ENCODE measurements at regions not wholly inside any gene's neighbourhood (a gene's known extent, or its start where the extent isn't known, plus 50 kb on each side); places are given as distances from the start of the nearest gene placed in this dataset.

DNA sequence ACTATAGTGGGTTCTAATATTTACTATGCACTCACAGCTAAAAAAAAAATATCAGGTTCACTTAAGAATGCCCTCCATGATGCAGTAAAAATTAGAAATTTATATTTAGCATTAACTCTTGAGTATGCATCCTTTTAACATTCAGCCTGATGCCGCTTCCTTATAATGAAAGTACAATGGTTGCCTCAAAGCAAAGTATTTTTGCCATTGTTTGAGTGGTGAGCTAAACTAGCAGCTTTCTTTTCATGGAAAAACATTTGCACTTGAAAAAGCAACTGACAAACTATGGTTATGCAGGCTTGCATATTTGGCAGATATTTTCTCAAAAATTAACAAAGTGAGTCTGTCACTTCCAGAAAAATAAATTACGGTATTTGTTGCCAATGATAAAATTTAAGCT, 188.6 kb downstream of the SLC6A15 start:
- no peaks in the 10 kb centered on the region for H3K36me3 ChIP-seq
- 29 to 46% methylated on average over 2 of the region's 2 CpGs for WGBS, 2 donors (ENCODE audit: low coverage in 1 of 2)

DNA sequence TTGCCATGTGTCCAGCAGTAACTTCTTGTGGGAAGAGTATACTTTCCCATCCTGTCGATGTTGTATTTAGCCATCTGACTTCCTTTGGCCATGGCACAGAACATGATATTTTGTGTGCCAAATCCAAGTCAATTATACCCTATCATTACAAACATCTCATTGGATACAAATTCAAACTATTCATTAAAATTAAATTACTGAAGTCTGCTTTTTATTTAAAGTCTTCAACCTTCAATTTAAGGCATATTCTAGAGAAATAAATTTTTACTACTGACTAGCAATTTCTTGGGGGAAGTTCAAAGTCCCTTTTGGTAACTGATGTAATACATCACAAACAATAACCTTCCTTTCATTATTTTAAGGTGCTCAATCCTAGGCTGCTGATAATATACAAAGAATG, 192.6 kb downstream of the SLC6A15 start:
- Histone ChIP-seq H3K4me1 (no peaks in the 10 kb centered on the region), H3K27me3 (no peaks in the 10 kb centered on the region), H3K36me3 (no peaks in the 10 kb centered on the region), H3K4me3 (no peak overlapping the region), H3K27ac (no peak overlapping the region), H3K9me3 (no peaks in the 10 kb centered on the region)
- no peak for TF ChIP-seq EP300 (IDR thresholded peaks at IDR 0.05; ENCODE audit: low read depth)
- no peak for TF ChIP-seq POLR2AphosphoS5 (IDR thresholded peaks at IDR 0.05)
- TF ChIP-seq, protein P1, sequence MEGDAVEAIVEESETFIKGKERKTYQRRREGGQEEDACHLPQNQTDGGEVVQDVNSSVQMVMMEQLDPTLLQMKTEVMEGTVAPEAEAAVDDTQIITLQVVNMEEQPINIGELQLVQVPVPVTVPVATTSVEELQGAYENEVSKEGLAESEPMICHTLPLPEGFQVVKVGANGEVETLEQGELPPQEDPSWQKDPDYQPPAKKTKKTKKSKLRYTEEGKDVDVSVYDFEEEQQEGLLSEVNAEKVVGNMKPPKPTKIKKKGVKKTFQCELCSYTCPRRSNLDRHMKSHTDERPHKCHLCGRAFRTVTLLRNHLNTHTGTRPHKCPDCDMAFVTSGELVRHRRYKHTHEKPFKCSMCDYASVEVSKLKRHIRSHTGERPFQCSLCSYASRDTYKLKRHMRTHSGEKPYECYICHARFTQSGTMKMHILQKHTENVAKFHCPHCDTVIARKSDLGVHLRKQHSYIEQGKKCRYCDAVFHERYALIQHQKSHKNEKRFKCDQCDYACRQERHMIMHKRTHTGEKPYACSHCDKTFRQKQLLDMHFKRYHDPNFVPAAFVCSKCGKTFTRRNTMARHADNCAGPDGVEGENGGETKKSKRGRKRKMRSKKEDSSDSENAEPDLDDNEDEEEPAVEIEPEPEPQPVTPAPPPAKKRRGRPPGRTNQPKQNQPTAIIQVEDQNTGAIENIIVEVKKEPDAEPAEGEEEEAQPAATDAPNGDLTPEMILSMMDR (IDR thresholded peaks at IDR 0.05), result no peak
- TF ChIP-seq POLR2A (IDR thresholded peaks at IDR 0.05), result no peak
- in situ Hi-C loops (cut with MboI; ENCODE audit: low pct_ligation_motif_present in 1 of 4, low pct_unique_long_range_greater_than_20kb in 1 of 4, low sequenced_read_pairs in 3 of 4), result no loop called here
- no peak for DNase-seq
- WGBS, 2 donors (ENCODE audit: low coverage in 1 of 2), result 64 to 68% methylated on average over 1 of the region's 1 CpG
- intact Hi-C loops (cut with DNase I; ENCODE audit: low total_unique reads), result no loop called here

More for the DNA sequence above, 188.6 kb downstream of the SLC6A15 start:
- TF ChIP-seq POLR2AphosphoS5 (IDR thresholded peaks at IDR 0.05) (no peak), POLR2A (IDR thresholded peaks at IDR 0.05) (no peak), EP300 (IDR thresholded peaks at IDR 0.05; ENCODE audit: low read depth) (no peak)
- TF ChIP-seq, protein P1 (IDR thresholded peaks at IDR 0.05), result no peak
- no peaks in the 10 kb centered on the region for H3K4me1 ChIP-seq
- no peaks in the 10 kb centered on the region for H3K27me3 ChIP-seq
- H3K27ac ChIP-seq, result no peak overlapping the region
- H3K4me3 ChIP-seq, result no peak overlapping the region
- DNase-seq, result no peak
- in situ Hi-C loops (cut with MboI; ENCODE audit: low pct_ligation_motif_present in 1 of 4, low pct_unique_long_range_greater_than_20kb in 1 of 4, low sequenced_read_pairs in 3 of 4), result no loop called here
- intact Hi-C loops (cut with DNase I; ENCODE audit: low total_unique reads), result no loop called here
- H3K9me3 ChIP-seq, result no peaks in the 10 kb centered on the region

DNA sequence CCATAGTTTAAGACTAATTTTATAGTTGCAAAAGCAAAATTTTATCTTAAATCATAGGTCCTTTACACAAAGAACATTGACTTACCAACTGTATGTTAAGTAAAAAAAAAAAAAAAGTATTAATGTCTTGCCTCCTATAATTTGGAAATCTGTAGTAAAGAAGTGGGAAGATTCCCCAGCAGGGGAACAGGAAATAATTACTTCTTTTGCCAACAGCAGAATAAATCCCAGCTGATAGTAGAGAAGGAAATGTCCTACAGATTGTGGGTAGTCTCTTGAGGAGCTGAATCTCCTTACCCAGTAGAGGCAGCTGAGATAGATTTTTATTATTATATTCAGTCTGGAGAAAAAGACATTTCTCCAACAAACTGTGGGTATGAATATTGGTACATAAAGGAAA, 193.7 kb downstream of the SLC6A15 start:
- Histone ChIP-seq H3K27me3 (no peaks in the 10 kb centered on the region), H3K4me3 (no peak overlapping the region), H3K27ac (no peak overlapping the region), H3K4me1 (no peaks in the 10 kb centered on the region), H3K36me3 (no peaks in the 10 kb centered on the region), H3K9me3 (no peaks in the 10 kb centered on the region)
- TF ChIP-seq, protein P1 (IDR thresholded peaks at IDR 0.05), result no peak
- TF ChIP-seq POLR2A (IDR thresholded peaks at IDR 0.05) (no peak), EP300 (IDR thresholded peaks at IDR 0.05; ENCODE audit: low read depth) (no peak), POLR2AphosphoS5 (IDR thresholded peaks at IDR 0.05) (no peak)
- DNase-seq, result no peak
- intact Hi-C loops (cut with DNase I; ENCODE audit: low total_unique reads) (no loop called here), in situ Hi-C loops (cut with MboI; ENCODE audit: low pct_ligation_motif_present in 1 of 4, low pct_unique_long_range_greater_than_20kb in 1 of 4, low sequenced_read_pairs in 3 of 4) (no loop called here)

DNA sequence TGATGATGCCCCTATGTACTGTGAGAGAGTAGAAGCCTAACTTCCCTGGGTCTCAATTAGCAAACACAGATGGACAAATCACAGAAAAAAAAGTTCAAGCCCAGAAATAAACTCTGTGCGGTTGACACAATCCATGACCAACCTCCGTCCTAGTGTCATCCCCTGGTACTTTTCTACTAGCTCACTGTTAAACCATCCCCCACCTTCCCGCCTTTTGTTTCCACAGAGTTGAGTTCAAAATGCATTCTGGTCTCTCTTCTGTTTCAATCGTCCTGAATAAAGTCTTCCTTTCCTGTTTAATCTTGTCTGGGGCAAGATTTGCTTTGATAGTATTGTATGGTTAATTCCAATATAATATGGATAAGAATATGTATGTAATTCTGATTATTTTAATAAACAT, 199.9 kb downstream of the SLC6A15 start:
- no peaks in the 10 kb centered on the region for H3K27me3 ChIP-seq
- H3K4me3 ChIP-seq, result no peak overlapping the region
- H3K9me3 ChIP-seq, result no peaks in the 10 kb centered on the region
- no peaks in the 10 kb centered on the region for H3K36me3 ChIP-seq
- TF ChIP-seq POLR2AphosphoS5 (IDR thresholded peaks at IDR 0.05), result no peak
- no peak for TF ChIP-seq POLR2A (IDR thresholded peaks at IDR 0.05)
- TF ChIP-seq, protein P1 (IDR thresholded peaks at IDR 0.05), result no peak
- TF ChIP-seq EP300 (IDR thresholded peaks at IDR 0.05; ENCODE audit: low read depth), result no peak
- H3K27ac ChIP-seq, result no peak overlapping the region
- in situ Hi-C loops (cut with MboI; ENCODE audit: low pct_ligation_motif_present in 1 of 4, low pct_unique_long_range_greater_than_20kb in 1 of 4, low sequenced_read_pairs in 3 of 4) (no loop called here), intact Hi-C loops (cut with DNase I; ENCODE audit: low total_unique reads) (no loop called here)
- DNase-seq, result no peak
- H3K4me1 ChIP-seq, result no peaks in the 10 kb centered on the region
- 76 to 82% methylated on average over 4 of the region's 4 CpGs for WGBS, 2 donors (ENCODE audit: low coverage in 1 of 2)
